ENCODE measurements at regions not wholly inside any gene's neighbourhood (a gene's known extent, or its start where the extent isn't known, plus 50 kb on each side); places are given as distances from the start of the nearest gene placed in this dataset.

- TF ChIP-seq ELF1 (IDR thresholded peaks at IDR 0.05; ENCODE audit: borderline replicate concordance, low read depth) (no peak), CBX3 (IDR thresholded peaks at IDR 0.05; ENCODE audit: low read depth) (no peak)
These were observed 196.9 kb downstream of the C1D start (continued) for GRCh38 chr2:67865917-67866316.

GRCh38 chr2:67867735-67868134 lies 195.1 kb downstream of the C1D start:
- Histone ChIP-seq H3K4me2 (ENCODE audit: low read length) (no peak overlapping the region), H3K27ac (ENCODE audit: low read depth, low read length) (no peak overlapping the region), H3K9me3 (ENCODE audit: control insufficient read depth in 1 of 2, insufficient read depth in 1 of 2, low read depth in 1 of 2, low read length in 2 of 2) (no peaks in the 10 kb centered on the region), H3K36me3 (ENCODE audit: control insufficient read depth in 1 of 2, insufficient read depth in 2 of 2, low read length in 2 of 2) (no peaks in the 10 kb centered on the region), H4K20me1 (ENCODE audit: insufficient read depth) (no peaks in the 10 kb centered on the region), H3K9me2 (ENCODE audit: insufficient read depth) (no peaks in the 10 kb centered on the region), H3K27me3 (ENCODE audit: insufficient read depth, low read length) (peaks cover 36% of the 10 kb centered on the region), H3K4me3 (replicated peaks in 1 of 2; ENCODE audit: low read depth in 1 of 2, low read length in 2 of 2) (no peak overlapping the region), H2AFZ (ENCODE audit: low read depth, low read length, poor library complexity, severe bottlenecking) (no peak overlapping the region), H3K79me2 (ENCODE audit: insufficient read depth, low read length) (no peaks in the 10 kb centered on the region), H3K9ac (ENCODE audit: low read length) (no peak overlapping the region), H3K4me1 (ENCODE audit: control insufficient read depth in 1 of 2, insufficient read depth in 2 of 2, low read length in 2 of 2) (peaks cover 3 to 12% of the 10 kb centered on the region in 2 experiments; a peak in 2 of 4 replicates)
- ChIA-PET CTCF (no interaction called here), POLR2A (no interaction called here), RAD21 (ENCODE audit: low non-redundant PET in 1 of 2, low total read pairs in 2 of 2, uncharacterized antibody in 2 of 2, unreplicated experiment in 2 of 2) (no interaction called here)
- no TSS peak for BruUV-seq (replicated peaks)
- no peak for TF ChIP-seq RAD21 (IDR thresholded peaks at IDR 0.05; ENCODE audit: low read depth)
- TF ChIP-seq SRF (IDR thresholded peaks at IDR 0.05; ENCODE audit: low read depth) = no peak
- TF ChIP-seq MAX (IDR thresholded peaks at IDR 0.05) = no peak
- TF ChIP-seq CTCF (IDR thresholded peaks at IDR 0.05 in 2 of 3, conservative IDR thresholded peaks at IDR 0.05 in 1 of 3; ENCODE audit: borderline replicate concordance in 1 of 3, insufficient read depth in 1 of 3, low read depth in 2 of 3, low read length in 2 of 3) = no peak
- DNase-seq (ENCODE audit: low read depth, low spot score) (no peak), ATAC-seq (no peak)
- intact Hi-C loops (cut with micrococcal nuclease) = no loop called here

Measured in HCT116 (cell line).